HEK293 (cell line): ENCODE measurements at regions not wholly inside any gene's neighbourhood (a gene's known extent, or its start where the extent isn't known, plus 50 kb on each side); places are given as distances from the start of the nearest gene placed in this dataset.

ENCODE experiments used
- CTCF ChIA-PET: fragments of 350-600 bp; formaldehyde crosslinking; extraction: SDS; loops from one replicate; lab custom pipeline; 2021; ENCODE audit warnings: antibody characterized with exemption; lab: Yijun Ruan, JAX
- POLR2A ChIA-PET: fragments of 300-600 bp; formaldehyde crosslinking; extraction: SDS; loops from one replicate; lab custom pipeline; 2020; ENCODE audit warnings: antibody characterized with exemption, inconsistent platforms; lab: Yijun Ruan, JAX
- H3K27ac ChIP-seq: fragments of 200-500 bp; sonication (Bioruptor generic); 2 replicates; pipeline ENCODE4 v1.5.1; 2014; ENCODE audit warnings: low read depth, low read length, control low read depth, inconsistent platforms; ENCODE audit errors: extremely low read depth
- H3K36me3 ChIP-seq, 2 experiments: fragments of 200-500 bp in 1 of 2; sonication (Bioruptor generic) in 1 of 2; 1 replicate in 1 of 2; 2 replicates in 1 of 2; pipeline ENCODE4 v1.5.1; 2014 to 2017; ENCODE audit warnings: inconsistent platforms in 2 of 2, low read length in 2 of 2; ENCODE audit not compliant: control insufficient read depth in 2 of 2, insufficient read depth in 1 of 2
- H3K4me1 ChIP-seq: fragments of 200-500 bp; sonication (Bioruptor generic); 2 replicates; pipeline ENCODE4 v1.5.1; 2014; ENCODE audit warnings: mild to moderate bottlenecking, low read length, inconsistent platforms; ENCODE audit not compliant: control insufficient read depth, insufficient read depth
- H3K4me3 ChIP-seq: 2 replicates; pipeline ENCODE4 v1.5.1; 2011; ENCODE audit warnings: low read depth, mild to moderate bottlenecking, control low read depth, low read length, moderate library complexity
- H3K9me3 ChIP-seq: fragments of 200-500 bp; sonication (Bioruptor generic); 2 replicates; pipeline ENCODE4 v1.5.1; 2014; ENCODE audit warnings: low read depth, low read length, inconsistent platforms; ENCODE audit not compliant: control insufficient read depth, insufficient read depth
- EGR2 ChIP-seq: fragments of 450-650 bp; formaldehyde crosslinking; IDR thresholded peaks from 2 replicates; pipeline ENCODE4 v1.5.1; 2016; ENCODE audit warnings: low read depth, missing biosample characterization, missing genetic modification characterization
- FEZF1 ChIP-seq: fragments of 450-650 bp; formaldehyde crosslinking; IDR thresholded peaks from 2 replicates; pipeline ENCODE4 v1.5.1; 2016; ENCODE audit warnings: missing biosample characterization, missing genetic modification characterization
- IKZF3 ChIP-seq: fragments of 450-650 bp; IDR thresholded peaks from 2 replicates; pipeline ENCODE4 v1.5.0; 2018; ENCODE audit warnings: missing biosample characterization, mild to moderate bottlenecking, missing genetic modification characterization, moderate library complexity
- KLF8 ChIP-seq: fragments of 450-650 bp; formaldehyde crosslinking; IDR thresholded peaks from 2 replicates; pipeline ENCODE4 v1.5.1; 2016; ENCODE audit warnings: missing biosample characterization, missing genetic modification characterization
- ZBTB6 ChIP-seq: fragments of 450-650 bp; formaldehyde crosslinking; IDR thresholded peaks from 2 replicates; pipeline ENCODE4 v1.5.1; 2017; ENCODE audit warnings: missing biosample characterization, missing genetic modification characterization
- ZNF10 ChIP-seq: fragments of 450-650 bp; formaldehyde crosslinking; IDR thresholded peaks from 2 replicates; pipeline ENCODE4 v1.5.1; 2017; ENCODE audit warnings: missing biosample characterization, missing genetic modification characterization
- ZNF112 ChIP-seq: fragments of 450-650 bp; formaldehyde crosslinking; IDR thresholded peaks from 2 replicates; pipeline ENCODE4 v1.5.0; 2017; ENCODE audit warnings: missing biosample characterization, missing genetic modification characterization
- ZNF114 ChIP-seq: fragments of 450-650 bp; formaldehyde crosslinking; IDR thresholded peaks from 2 replicates; pipeline ENCODE4 v1.5.0; 2017; ENCODE audit warnings: missing biosample characterization, missing genetic modification characterization
- ZNF121 ChIP-seq: fragments of 450-650 bp; formaldehyde crosslinking; IDR thresholded peaks from 2 replicates; pipeline ENCODE4 v1.5.1; 2016; ENCODE audit warnings: missing biosample characterization, missing genetic modification characterization
- ZNF148 ChIP-seq: fragments of 450-650 bp; formaldehyde crosslinking; IDR thresholded peaks from 2 replicates; pipeline ENCODE4 v1.5.0; 2017; ENCODE audit warnings: missing biosample characterization, missing genetic modification characterization, borderline replicate concordance
- ZNF174 ChIP-seq: fragments of 450-650 bp; formaldehyde crosslinking; IDR thresholded peaks from 2 replicates; pipeline ENCODE4 v1.5.0; 2017; ENCODE audit warnings: missing biosample characterization, mild to moderate bottlenecking, missing genetic modification characterization
- ZNF585B ChIP-seq: fragments of 450-650 bp; formaldehyde crosslinking; IDR thresholded peaks from 2 replicates; pipeline ENCODE4 v1.5.1; 2016; ENCODE audit warnings: missing biosample characterization, missing genetic modification characterization
- ZNF639 ChIP-seq: fragments of 450-650 bp; formaldehyde crosslinking; IDR thresholded peaks from 2 replicates; pipeline ENCODE4 v1.5.1; 2016; ENCODE audit warnings: missing biosample characterization, missing genetic modification characterization
- ZNF664 ChIP-seq: fragments of 450-650 bp; formaldehyde crosslinking; IDR thresholded peaks from 2 replicates; pipeline ENCODE4 v1.5.1; 2016; ENCODE audit warnings: missing biosample characterization, missing genetic modification characterization
- ZSCAN16 ChIP-seq: fragments of 450-650 bp; formaldehyde crosslinking; IDR thresholded peaks from 2 replicates; pipeline ENCODE4 v1.5.1; 2016; ENCODE audit warnings: missing biosample characterization, missing genetic modification characterization
- TF ChIP-seq, protein P1 (sequence below): fragments of 450-650 bp; formaldehyde crosslinking; IDR thresholded peaks from 2 replicates; pipeline ENCODE4 v1.5.1; 2016; ENCODE audit warnings: missing biosample characterization, missing genetic modification characterization
- TF ChIP-seq, protein P2 (sequence below): fragments of 450-650 bp; formaldehyde crosslinking; IDR thresholded peaks from 2 replicates; pipeline ENCODE4 v1.5.1; 2016; ENCODE audit warnings: missing biosample characterization, missing genetic modification characterization
- TF ChIP-seq, protein P3 (sequence below): sonication (generic); formaldehyde crosslinking; IDR thresholded peaks from 2 replicates; pipeline ENCODE4 v1.8.1; 2022; ENCODE audit warnings: mild to moderate bottlenecking, moderate library complexity, missing genetic modification reagents

DNA sequence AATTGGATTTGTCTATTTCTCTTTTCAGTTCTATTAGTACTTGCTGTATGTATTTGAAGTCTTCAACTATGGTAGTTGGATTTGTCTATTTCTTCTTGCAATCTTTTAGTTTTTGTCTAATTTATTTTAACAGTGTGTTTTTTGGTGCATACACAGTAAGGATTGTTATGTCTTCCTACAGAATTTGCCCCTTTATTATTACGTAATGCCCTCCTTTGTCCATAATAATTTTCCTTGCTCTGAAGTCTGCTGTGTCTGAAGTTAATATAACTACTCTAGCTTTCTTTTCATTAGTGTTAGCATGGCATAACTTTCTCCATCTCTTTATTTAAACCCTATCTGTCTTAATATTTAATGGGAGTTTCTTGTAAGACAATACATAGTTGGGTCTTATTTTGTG is 105.1 kb upstream of the STT3B start:
- H3K4me1 ChIP-seq = no peaks in the 10 kb centered on the region
- H3K9me3 ChIP-seq = no peaks in the 10 kb centered on the region
- ChIA-PET POLR2A (no interaction called here), CTCF (no interaction called here)
- H3K4me3 ChIP-seq = no peak overlapping the region
- H3K27ac ChIP-seq = no peak overlapping the region
- TF ChIP-seq ZNF639 (tag by site-specific recombination) = no peak
- TF ChIP-seq ZNF148 (tag by site-specific recombination) = no peak
- TF ChIP-seq ZNF121 (tag by site-specific recombination) = no peak
- TF ChIP-seq ZNF112 (tag by site-specific recombination) = no peak
- TF ChIP-seq ZBTB6 (tag by site-specific recombination) = no peak
- no peak for TF ChIP-seq ZNF585B (tag by site-specific recombination)
- TF ChIP-seq ZNF664 = no peak
- TF ChIP-seq EGR2 = no peak
- no peak for TF ChIP-seq IKZF3 (tag by site-specific recombination)
- TF ChIP-seq, protein P1, sequence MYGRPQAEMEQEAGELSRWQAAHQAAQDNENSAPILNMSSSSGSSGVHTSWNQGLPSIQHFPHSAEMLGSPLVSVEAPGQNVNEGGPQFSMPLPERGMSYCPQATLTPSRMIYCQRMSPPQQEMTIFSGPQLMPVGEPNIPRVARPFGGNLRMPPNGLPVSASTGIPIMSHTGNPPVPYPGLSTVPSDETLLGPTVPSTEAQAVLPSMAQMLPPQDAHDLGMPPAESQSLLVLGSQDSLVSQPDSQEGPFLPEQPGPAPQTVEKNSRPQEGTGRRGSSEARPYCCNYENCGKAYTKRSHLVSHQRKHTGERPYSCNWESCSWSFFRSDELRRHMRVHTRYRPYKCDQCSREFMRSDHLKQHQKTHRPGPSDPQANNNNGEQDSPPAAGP (tag by site-specific recombination) = no peak
- TF ChIP-seq FEZF1 (tag by site-specific recombination) = no peak
- TF ChIP-seq ZNF114 (tag by site-specific recombination) = no peak
- TF ChIP-seq, protein P2, sequence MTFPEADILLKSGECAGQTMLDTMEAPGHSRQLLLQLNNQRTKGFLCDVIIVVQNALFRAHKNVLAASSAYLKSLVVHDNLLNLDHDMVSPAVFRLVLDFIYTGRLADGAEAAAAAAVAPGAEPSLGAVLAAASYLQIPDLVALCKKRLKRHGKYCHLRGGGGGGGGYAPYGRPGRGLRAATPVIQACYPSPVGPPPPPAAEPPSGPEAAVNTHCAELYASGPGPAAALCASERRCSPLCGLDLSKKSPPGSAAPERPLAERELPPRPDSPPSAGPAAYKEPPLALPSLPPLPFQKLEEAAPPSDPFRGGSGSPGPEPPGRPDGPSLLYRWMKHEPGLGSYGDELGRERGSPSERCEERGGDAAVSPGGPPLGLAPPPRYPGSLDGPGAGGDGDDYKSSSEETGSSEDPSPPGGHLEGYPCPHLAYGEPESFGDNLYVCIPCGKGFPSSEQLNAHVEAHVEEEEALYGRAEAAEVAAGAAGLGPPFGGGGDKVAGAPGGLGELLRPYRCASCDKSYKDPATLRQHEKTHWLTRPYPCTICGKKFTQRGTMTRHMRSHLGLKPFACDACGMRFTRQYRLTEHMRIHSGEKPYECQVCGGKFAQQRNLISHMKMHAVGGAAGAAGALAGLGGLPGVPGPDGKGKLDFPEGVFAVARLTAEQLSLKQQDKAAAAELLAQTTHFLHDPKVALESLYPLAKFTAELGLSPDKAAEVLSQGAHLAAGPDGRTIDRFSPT = no peak
- TF ChIP-seq KLF8 (tag by site-specific recombination) = no peak
- no peak for TF ChIP-seq ZSCAN16 (tag by site-specific recombination)
- TF ChIP-seq, protein P3, sequence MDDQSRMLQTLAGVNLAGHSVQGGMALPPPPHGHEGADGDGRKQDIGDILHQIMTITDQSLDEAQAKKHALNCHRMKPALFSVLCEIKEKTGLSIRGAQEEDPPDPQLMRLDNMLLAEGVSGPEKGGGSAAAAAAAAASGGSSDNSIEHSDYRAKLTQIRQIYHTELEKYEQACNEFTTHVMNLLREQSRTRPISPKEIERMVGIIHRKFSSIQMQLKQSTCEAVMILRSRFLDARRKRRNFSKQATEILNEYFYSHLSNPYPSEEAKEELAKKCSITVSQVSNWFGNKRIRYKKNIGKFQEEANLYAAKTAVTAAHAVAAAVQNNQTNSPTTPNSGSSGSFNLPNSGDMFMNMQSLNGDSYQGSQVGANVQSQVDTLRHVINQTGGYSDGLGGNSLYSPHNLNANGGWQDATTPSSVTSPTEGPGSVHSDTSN (CRISPR knock-in tag) = no peak
- TF ChIP-seq ZNF174 (tag by site-specific recombination) = no peak
- H3K36me3 ChIP-seq = no peaks in the 10 kb centered on the region

DNA sequence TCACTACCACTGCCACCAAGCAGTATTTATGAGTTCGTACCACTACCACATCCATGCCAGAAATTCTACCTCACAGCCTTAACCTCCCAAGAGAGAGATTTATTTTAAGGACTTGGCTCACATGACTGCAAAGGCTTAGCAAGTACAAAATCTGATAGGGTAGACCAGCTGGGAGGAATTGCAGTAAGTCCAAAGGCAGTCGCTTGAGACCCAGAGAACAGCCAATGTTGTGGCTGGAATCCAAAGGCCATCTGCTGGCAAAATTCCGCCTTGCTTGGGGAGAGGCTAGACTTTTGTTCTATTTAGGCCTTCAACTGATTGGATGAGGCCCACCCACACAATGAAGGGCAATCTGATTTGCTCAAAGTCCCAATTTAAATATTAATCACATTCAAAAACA is 101.4 kb upstream of the STT3B start:
- ChIA-PET POLR2A (no interaction called here), CTCF (no interaction called here)
- no peaks in the 10 kb centered on the region for H3K9me3 ChIP-seq
- H3K36me3 ChIP-seq = no peaks in the 10 kb centered on the region
- peak; percentile 90 for TF ChIP-seq ZNF10 (tag by site-specific recombination)
- TF ChIP-seq, protein P1 (tag by site-specific recombination) = no peak
- no peaks in the 10 kb centered on the region for H3K4me1 ChIP-seq
- H3K4me3 ChIP-seq = no peak overlapping the region
- no peak overlapping the region for H3K27ac ChIP-seq
